NCI-H2107 treated with DMSO at 0.1 percent for 48 hours (cell line): ENCODE measurements at regions not wholly inside any gene's neighbourhood (a gene's known extent, or its start where the extent isn't known, plus 50 kb on each side); places are given as distances from the start of the nearest gene placed in this dataset.

ENCODE experiments used
- DNase-seq: peaks from one replicate; lab custom pipeline; 2025; ENCODE audit not compliant: unreplicated experiment; lab: John Stamatoyannopoulos, UW

DNA sequence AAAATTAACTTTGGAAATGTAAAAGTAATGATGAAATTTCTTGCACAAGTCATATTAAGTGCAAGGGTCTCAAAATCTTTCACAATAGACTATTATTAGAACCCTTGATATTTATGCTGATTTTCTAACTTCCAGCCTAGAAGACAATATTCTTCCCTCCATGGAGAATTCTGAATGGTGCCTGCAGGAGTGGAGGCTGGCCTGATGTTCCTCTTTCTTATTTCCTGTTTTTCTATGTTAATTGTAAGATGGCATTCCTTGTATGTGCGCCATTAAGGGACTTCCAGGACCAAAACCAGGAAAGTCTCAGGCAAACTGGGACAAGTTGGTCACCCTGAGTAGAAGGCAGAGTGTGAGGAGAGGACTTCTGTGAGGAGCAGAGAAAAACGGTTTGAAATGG is 294.9 kb downstream of the DLEU7 start:
- DNase-seq: no peak

DNA sequence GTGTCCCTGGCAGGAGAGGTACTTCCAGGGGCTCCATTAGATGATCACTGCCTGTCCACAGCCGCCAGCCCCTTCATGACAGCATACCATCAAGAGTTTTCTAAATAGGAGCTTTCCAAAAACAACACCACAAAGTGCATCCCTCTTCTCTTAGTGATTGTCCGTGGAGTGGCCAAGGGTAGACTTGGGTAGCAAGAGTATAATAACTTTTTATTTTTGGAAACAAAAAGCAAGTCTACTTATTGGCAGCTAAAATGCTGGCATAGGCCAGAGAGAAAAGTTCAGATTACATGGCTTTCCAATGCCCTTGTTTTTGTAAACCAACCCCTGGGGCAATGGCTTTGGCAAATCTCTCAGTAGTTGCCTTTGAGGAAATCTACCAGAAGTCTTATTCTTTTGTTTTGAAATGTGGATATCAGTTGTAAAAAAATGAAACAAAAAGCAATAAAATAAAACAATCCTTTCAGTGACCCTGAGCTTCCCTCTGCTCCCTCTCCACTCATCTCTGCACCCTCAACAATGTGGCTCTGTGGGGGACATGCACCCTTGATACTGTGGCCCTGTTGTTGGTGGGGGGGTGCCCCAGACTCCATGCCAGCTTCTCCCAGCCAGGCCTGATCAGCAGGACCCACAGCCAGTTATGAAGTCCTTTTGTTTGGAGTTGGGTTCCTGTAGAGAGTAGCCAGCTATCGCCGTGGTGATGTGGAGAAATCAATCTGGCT is 294.1 kb downstream of the DLEU7 start:
- no peak for DNase-seq

DNA sequence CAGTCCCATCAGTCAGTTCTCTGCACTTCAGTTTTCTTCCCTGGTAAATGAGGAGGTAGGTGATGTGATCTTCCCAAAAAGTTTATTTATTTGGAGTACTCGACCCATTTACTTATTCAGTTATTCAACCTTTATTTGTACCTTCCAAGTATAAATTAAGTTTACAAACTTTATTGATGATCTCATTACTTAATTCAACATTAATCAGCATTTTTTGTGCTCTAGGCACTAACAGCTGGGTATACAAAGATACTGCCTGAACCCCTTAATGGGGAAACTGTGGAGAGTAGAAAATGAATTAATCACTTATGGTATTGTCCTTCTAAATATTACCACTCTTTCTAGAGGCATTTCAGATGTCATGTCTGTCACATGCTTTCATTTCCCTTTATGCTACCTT is 293.3 kb downstream of the DLEU7 start:
- no peak for DNase-seq

DNA sequence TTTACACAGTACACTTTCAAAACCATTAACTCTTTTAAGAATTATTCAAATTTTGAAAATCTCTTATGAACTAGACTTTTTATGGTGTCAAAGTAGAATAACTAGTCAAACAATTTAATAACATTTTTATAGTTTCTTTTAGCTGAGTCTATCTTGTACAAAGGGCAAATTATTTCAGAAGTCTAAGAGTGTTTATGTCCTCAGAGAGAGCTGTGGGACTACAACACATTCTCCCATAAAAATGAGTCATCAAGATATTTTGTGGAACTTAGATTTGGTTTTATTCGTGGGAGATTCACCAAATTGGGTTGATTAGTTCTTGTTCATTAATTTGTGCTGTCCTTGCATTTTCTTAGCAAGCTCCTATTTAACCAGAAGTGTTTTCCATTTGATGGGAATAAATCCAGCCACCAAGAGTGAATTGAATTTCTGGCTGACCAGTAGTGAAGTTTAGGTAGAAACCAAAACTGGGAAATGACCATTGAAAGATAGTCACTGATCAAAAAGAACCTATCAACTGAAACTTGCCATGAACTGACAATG is 291.0 kb downstream of the DLEU7 start:
- no peak for DNase-seq

- no peak for DNase-seq
These were observed 281.8 kb downstream of the DLEU7 start for GRCh38 chr13:50561739-50562138.

DNA sequence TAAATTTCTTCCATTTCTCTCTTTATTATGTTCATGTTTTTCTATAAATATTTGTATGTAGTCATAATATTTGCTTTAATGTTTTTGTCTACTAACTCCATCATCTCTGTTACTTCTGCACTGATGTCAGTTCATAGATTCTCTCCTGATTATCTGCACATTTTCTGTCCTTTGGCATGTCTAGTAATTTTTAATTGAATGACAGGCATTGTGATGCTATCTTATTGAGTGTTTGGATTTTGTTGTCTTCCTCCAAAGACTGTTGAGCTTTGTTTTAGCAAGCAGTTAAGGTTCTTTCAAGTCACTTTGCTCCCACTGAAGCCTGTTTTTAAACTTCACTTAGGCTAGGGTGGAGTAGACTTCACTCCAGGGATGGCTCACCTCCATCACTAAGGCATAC is 276.8 kb downstream of the DLEU7 start:
- no peak for DNase-seq

DNA sequence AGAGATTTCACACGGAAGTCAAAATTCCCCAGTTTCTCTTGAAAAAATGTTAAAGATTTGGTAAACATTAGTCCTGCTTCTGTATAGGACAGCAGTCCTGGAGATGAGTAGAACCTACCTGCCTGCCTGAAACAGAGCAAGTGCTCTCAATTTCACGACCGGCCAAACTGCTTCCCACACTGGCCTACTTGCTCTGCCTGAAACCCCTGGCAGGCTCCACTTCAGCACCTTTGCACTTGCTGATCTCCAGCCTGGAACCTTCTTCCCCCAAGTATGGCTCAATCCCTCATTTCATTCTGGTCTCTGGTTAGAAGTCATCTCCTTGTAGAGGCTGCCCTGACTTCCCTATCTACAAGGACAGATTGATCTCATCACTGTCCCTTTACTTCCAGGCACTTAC is 271.4 kb downstream of the DLEU7 start:
- DNase-seq: no peak

GRCh38 chr13:50573066-50573465 is 270.4 kb downstream of the DLEU7 start:
- DNase-seq: no peak

- DNase-seq: no peak
These were observed 268.8 kb downstream of the DLEU7 start for GRCh38 chr13:50574731-50575130.

DNA sequence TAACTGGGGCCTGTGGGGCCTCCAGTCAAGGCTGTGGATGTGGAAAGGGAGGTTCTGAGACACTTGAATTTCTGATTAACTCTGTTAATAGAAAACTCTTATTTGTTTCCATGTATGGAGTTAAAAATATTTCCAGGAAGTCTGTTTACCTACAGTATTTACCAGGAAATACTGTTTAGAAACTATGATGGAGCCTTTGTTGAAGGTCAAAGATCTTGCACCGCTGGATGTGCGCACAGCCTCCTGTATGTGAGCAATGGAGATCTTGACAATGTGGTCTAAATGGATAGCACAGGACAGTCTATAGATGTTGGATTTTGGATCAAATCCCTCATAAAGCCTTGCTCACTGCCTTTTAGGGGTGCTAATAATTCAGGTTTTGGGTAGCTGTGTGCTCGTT is 268.4 kb downstream of the DLEU7 start:
- no peak for DNase-seq

- peak; percentile 60 for DNase-seq
These were observed 267.3 kb downstream of the DLEU7 start for GRCh38 chr13:50576156-50576555.

GRCh38 chr13:50577806-50578205 is 265.7 kb downstream of the DLEU7 start:
- no peak for DNase-seq

- DNase-seq: peak; percentile 24
These were observed 262.7 kb downstream of the DLEU7 start for GRCh38 chr13:50580684-50581305.

GRCh38 chr13:50581586-50582196 is 261.8 kb downstream of the DLEU7 start:
- peak; percentile 79 for DNase-seq

DNA sequence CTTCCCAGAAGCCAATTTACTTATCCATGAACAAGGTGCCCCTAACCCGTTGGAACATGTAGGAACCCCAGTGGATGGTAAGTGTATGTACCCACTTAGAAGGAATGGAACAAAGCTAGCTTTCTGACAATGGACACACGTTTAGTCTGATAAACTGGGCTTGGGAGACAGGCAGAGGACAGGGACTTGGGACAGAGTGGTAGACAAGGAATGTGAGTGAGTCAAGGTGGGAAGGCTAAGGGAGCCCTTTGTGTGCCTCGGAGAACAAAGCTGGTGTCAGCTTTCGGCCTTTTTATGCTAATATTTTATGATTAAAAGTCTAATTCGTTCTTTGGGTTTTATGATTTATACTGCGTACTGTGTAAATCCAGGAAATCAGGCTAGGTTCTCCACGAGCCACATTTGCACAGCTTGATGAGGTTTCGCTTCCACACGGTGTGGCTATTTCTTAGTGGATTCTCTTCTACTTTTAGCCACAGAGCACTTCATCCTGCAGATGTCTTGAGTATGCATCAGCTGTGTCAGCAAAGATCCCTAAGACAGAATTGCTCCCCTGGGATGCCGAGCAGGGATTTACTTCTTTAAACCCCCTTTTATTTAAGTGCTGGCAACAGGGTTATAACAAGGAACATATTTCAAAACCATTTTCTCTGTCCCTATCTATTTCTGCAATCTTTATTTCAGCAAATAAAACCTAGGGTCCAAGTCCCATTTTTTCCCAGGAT is 258.5 kb downstream of the DLEU7 start:
- DNase-seq: no peak

GRCh38 chr13:50585674-50586413 is 257.6 kb downstream of the DLEU7 start:
- DNase-seq: no peak

DNA sequence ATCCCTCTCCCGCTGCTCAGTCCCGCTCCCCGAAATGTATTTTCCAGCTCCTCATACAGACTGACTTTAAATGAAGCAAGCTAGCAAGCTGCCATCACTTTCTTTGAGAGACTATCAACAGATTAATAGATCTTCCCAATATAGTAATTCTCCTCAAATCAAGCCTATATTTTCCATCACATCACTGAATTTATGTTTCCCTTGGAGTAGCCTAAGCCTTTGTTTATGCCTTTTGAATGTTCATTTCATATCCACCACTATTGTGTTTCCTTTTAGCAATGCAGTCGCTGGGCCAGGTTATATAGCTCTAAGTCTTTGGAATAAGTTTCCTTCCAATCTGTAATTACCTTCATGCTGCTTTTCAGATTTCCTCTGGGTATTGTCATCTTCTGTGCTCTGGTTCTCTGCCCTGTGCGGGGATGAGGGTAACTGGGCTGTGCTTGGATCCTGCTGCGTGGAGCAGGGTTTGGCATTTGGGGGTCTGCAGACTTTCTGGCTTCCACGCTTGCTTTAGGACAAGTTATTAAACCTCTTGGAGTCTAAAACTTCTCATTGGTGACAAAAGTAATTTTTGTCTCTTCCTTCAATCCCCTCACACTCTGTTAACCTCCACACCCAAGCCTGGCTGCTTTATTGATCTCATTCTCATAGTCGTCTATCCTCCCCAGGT is 256.9 kb downstream of the DLEU7 start:
- no peak for DNase-seq

GRCh38 chr13:50587115-50587514 is 256.4 kb downstream of the DLEU7 start:
- DNase-seq: no peak

DNA sequence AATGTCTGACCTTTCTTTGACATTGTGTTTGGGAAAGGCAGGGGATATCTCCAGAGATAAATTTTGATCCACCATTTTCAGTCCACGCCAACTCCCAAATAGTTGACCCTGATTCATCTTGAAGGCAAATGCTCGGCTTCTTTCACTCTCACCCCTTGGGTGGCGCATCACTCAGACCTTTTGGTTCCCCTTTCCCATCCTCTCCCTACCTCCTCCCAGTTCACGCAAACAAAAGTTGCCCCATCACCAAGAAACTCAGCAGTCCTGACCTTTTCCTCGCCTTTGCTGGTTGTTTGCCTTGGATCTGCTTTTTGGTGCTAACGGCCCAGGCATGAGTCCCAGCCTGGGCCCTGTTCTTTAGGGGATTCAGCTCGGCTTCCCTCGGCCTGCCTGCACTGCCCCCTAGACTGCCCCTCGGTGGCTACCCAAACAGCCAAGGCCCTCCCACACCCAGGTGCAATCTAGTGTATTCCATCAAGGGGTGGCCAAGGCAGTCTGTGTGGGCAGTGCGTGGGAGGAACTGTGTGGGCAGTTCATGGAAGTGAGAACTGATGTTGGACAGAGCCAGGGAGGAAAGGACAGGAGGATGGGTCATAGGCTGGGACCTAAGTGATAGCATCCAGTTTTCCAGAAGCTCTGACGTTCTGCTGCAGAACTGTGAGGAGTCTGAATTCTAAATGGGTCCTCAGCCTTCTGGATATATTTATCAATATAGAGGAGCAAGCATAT is 255.7 kb downstream of the DLEU7 start:
- no peak for DNase-seq
